Kidney capillary endothelial cell (primary cell): ENCODE measurements at regions not wholly inside any gene's neighbourhood (a gene's known extent, or its start where the extent isn't known, plus 50 kb on each side); places are given as distances from the start of the nearest gene placed in this dataset.

Experiments used
- DNase-seq: peaks from one replicate; pipeline ENCODE4 v3.0.0-alpha.2; 2018; ENCODE audit warnings: low spot score

DNA sequence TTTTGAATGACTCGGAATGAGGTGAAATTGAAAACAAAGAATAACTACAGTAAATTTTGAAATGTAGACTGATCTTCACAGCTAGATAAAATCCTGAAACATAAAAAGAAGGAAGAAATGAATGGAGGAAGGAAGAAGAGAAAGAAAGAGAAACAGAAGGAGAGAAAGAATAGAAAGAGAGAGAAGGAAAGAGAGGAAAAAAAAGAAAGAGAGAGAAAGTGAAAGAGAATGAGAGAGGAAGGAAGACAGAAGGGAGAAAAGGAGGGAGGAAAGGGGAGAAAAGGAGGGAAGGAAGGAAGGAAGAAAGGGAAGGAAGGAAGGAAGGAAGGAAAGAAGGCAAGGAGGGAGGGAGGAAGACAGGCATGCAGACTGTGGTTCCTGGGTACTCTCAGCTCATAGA is 982.6 kb downstream of the BCL11A start:
- DNase-seq, result no peak

DNA sequence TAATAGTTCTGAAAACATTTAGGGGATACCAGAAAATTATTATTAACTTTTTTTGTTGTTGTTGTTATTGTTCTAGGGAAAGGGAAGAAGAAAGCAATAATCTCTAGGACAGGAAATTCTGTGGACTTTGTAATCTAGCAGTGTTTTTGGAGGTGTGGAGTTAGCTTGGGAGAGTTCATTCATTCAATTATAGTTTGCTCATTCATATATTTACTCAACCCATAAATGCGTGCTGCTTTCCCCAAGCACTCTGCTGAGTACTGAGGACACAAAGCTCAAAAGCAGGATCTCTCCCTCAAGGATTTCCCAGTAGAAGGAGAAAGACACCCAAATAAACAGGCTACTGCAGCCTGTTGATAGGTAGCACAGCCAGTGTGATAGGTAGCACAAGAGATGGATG is 984.3 kb downstream of the BCL11A start:
- DNase-seq, result no peak

DNA sequence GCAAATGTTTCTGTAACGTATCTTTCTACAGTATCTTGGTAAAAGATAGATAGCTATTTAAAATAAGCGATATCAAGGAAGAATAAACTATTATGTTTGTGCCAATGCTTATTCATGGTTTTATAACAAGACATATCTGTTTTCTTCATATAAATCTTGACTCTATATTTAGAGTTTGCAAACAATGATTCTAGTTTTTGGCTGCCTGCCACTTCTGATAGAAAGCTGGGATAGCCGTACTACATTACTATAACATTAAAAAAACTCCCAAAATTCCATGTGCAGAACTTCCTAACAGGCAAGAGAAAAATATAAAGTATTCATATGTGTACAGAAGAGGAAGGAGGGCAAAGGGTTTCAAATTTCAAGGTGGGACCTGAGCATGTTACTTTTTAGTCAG is 985.0 kb downstream of the BCL11A start:
- DNase-seq, result no peak

DNA sequence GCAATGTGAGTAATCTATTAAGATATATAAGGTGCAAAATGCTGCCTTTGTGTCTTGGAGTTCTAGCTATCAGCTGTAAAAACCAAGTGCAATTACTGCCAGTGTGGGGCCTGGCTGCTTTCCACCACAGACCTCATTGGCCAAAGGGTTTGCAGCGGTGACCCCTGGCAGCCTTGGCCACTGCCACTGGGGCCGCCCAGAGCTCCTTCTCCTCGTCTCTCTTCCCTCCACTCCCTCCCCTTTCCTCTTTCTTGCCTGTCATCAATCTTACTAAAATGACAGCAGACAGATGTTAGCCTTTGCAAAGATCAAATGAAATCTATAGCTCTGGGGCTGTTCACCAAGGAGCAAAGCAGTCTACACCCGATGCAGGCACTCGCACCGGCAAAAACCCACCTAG is 986.3 kb downstream of the BCL11A start:
- DNase-seq, result no peak

DNA sequence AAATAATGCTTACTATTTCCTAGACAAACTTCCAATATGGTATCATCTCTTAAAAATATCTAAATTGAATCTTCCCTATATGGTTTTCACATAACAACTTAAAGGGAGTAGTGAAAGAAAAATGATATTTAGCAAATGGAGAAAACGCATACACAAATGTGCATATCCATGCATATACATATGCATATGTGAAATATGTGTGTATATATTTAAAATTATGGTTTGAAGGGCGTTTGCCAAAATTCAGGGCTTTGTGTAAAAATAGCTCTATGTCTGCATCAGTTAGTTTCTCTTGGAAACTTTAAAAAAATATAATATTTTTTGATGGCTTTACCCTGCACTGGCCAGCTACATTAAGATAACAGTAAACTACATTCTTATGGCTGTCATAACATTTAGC is 986.7 kb downstream of the BCL11A start:
- no peak for DNase-seq

DNA sequence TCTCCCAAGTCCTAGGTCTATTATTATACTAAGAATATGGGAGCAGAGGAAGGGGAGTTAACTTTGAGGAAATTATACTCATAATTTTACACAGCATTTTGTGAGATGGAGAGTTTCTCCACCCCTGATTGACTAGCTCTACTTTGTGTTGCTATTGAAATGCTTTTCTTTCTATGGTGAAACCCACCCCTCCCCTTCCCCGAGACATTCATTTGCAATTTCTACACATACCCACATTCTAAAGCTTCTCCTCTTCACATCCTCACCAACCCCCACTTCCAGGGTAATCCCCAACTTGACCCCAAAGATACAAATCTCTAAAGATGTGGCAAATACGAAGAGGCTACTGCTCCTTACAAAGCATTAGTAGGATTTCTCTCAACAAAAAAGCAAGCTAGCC is 992.2 kb downstream of the BCL11A start:
- no peak for DNase-seq

DNA sequence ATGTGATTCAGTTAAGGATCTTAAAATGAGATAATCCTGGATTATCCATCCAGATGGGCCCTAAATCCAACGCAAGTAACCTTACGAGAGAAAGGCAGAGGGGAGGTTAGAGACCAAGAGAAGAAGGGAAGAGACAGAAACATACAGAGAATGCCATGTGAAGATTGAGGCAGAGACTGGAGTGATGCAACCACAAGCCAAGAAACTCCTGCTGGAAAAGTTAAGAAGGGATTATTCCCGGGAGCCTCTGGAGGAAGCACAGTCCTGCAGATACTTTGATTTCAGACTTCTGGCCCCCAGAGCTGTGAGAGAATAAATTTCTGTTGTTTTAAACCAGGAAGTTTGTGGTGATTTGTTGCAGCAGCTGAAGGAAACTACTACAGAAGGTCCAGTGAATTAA is 992.7 kb downstream of the BCL11A start:
- no peak for DNase-seq

DNA sequence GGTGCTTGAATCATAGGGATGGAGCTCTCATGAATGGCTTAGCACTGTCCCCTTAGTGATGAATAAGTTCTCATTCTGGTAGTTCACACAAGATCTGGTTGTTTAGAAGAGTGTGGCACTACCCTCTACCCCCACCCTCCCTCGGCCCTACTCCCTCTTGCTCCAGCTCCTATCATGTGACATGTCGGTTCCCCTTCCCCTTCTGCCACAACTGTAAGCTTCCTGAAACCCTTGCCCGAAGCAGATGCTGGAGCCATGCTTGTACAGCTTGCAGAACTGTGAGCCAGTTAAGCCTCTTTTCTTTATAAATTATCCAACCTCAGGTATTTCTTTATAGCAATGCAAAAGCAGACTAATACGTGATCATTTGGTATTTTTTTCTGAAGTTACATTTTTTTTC is 1012.6 kb downstream of the BCL11A start:
- no peak for DNase-seq

DNA sequence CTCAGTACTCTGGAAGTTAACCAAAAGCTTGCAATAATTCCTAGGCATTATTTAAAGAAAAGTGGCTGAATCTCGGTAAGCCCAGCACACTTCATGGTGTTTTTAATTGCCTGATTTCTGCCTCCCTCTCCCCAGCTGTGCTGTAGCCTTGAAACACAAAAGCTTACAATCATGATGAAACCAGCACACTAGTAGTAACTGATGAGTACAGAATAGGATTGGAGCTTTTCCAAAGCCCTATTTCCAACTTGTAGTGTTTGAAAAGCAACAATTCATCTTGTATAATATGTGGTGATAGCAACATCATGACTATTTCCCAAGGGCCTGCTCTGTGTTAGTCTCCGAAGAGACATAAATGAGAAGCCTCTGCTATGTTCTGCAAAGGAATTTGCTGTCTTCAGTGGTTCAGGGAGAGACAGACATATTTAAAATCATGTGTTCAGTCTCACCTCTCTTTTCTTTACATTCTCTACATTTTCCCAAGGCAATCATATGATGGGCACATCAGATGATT is 1015.0 kb downstream of the BCL11A start:
- no peak for DNase-seq

DNA sequence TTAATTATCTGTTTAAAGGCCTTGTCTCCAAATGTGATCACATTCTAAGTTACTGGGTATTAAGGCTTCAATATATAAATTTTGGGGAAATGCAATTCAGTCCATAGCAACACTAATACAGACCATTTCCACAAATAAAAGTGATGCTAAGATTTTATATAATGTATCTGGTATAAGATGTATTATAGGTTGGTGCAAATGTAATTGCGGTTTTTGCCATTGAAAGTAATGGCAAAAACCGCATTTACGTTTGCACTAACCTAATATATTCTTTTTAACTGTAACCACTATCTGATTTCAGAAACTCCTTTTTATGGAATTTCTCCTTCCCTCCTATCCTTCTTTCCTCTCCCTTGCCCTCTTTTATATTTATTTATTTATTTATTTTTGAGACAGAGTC is 1020.6 kb downstream of the BCL11A start:
- DNase-seq, result no peak

DNA sequence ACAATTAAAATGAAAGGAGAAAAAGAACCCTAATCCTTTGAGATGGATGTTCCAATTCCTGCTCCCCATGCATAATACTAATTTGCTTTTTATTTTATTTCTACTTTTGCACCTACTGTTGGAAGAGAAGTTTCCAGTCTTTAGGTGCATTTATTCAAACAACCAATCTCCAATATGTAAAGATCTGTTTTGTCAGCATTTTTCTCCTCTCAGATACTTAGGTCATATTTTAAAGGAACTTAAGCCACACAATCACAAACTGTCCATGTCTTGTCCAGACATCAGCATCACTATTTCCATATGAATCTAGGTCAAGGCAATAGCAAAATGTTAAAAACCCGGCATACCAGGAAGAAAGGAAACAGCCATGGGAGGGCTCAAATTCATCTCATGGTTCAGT is 1023.2 kb downstream of the BCL11A start:
- DNase-seq, result no peak

DNA sequence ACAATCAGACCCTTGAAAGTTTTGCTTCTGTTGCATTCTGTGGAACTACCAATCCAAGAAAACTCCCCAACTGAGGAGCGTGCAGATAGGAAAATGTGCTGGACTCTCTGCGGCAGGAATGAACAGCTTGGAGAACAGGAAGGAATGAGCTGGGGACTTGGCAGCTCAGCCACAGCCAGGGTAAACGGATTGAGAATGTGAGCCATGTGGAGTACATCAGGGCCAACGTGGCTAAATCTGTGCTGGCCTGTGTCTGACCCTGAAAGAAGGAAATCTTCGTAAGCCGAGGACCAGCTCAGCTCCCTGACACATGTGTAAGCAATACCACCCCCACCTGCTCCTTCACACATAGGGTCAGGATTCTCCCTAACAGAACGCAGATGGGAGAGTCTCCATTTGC is 1023.7 kb downstream of the BCL11A start:
- DNase-seq, result no peak

DNA sequence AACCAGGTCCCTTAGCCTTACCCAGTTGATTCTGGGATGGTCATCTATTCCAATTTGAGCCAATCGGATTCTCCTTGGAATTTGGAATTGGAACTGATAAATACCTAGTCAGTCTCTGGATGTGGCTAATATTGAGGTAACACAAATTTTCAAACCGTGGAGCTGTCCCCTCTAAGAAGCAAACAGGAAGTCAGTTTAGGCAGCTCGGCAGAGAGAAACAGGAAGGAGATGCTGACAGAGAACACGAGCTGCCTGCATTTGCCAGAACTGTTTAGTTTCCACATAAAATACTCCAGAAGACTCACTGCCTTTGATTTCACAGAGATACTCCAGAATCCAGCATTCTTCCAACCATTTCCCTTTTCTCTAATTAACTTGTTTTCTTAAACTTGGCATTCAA is 1024.9 kb downstream of the BCL11A start:
- DNase-seq, result no peak

DNA sequence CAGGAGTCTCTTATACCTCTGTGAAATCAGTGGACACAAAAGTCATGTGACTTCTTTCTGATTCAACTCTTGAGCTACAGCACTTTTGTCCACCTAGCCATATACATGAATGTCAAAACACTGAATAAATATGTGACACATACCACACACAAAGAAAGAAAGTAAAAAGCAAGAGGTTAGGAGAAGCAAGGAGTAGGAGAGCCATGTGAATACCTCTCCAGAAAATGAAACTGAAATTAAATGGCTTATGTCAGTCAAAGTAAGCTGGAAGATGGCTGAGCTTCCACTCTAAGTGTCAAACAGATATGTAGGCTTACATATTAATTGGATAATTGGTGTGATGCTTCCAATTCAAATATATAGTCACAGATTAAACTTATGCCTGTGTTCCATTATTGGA is 1050.5 kb downstream of the BCL11A start:
- no peak for DNase-seq

DNA sequence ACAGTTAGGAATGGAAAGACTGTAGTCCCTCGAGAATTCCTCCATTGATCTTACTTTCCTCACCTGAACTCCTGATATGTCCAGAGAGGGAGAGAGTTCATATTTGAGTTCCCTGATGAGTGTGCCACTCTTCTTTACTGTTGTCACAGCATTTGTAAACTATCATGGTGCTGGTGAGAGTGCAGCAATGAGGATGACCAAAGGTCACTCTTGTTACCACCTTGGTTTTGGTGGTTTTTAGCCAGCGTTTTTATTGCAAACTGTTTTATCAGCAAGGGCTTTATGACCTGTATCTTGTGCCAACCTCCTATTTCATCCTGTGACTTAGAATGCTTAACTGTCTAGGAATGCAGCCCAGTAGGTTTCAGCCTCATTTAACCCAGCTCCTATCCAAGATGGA is 1062.5 kb downstream of the BCL11A start:
- DNase-seq, result no peak

DNA sequence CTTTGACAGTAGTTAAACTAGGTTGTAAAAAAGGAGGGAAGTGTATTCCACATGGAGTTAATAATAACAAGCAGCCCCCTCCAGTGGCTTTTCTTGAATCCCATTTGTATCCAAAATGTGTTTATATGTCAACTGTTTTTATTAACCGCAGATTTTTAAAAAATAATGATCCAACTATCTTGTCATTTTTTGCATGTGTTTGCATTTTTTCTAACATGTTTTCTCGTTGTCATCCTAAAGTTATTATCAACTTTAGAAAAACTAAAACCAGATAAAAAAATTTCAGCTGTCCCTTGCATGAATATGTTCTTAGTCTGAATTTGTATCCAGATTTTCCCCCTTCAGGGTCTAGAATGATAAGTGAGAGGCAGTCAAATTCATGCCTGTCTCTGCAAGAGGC is 1063.3 kb downstream of the BCL11A start:
- no peak for DNase-seq

DNA sequence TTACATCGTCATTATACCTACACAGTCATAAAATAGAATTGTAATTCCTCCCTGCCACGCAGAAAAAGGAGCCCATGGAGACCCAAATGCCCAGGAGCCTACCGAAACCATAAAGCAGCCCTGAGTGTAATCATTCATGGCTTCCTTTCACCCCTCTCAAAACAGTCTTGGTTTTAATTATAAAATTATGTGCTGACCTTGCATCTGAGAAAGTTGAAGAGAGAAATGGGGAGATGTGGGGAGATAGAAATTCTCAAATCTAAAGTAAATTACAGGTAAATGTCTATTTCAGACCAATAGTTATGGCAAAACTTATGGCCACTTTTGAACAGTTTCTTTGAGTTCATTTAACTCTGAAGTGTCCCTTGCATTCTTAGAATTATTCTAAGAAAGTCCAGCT is 1068.8 kb downstream of the BCL11A start:
- DNase-seq, result no peak

DNA sequence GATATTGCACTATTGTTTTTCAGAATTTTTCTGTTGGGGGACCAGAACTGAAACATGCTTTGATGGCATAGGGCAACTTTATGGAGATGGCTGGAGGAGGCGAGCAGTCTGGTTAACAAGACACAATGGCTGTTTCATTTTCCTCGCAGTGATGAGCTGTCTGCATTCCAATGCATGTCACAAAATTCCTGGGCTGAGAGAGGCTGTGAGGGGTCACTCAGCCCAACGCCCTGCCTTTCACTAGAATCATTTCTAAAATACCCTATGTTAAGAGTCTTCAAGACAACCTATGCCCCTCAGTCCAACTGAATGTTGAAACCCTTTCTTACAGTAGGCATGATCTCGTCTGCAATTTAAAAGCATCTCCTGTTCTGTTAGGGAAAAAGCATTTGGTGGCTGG is 1090.0 kb downstream of the BCL11A start:
- no peak for DNase-seq

DNA sequence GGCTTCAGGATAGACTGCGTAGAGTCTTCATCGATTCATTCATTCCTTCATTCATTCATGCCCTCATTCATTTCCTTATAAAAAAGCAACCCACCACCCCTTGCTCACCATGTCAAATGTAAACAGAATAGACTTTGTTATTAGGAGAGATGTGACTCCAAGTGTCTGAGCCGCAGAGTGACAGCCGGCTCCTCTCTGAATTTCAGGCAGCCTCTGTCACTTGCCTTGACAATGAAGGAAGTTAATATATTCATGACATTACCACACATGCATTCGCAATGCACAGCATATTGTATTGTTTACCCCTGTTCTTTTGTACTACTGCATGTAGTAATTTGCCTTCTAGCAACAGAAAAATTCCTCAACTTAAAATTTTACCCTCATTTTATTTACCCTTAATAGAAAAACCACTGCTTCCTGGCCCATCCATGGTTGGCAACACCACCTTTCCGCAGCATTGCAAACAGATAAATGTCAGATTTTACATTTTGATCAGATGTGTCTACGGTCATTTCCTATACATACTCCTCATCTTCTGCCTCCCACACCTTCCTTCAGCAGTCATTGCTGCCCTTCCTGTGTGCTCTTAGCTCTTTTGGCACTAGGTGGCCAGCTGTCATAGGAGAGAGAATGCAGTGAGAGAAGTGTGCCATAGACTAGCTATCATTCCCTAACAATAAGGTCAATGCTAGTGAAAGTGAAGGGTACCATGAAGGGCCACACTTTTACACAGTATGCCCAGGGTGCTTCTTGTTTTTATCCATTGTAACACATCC is 1090.8 kb downstream of the BCL11A start:
- DNase-seq, result no peak

DNA sequence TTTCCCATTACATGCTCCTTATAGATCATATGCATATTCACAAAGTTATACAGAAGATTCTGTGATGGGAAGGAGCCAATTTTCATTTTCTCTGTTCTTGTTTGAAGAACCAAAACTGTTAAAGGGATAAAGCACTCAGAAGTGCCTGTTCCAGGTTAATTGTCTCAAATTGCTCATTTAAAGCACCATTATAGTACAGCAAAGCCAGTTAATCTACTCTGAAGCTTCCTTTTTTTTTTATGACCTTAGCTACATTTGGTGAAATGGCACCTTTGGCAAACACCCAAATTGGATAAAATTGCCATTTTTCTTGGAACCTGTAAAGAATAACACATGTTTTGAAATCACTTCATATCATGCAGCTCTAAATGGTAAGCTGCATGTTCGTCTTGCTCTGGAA is 1092.3 kb downstream of the BCL11A start:
- DNase-seq, result no peak

DNA sequence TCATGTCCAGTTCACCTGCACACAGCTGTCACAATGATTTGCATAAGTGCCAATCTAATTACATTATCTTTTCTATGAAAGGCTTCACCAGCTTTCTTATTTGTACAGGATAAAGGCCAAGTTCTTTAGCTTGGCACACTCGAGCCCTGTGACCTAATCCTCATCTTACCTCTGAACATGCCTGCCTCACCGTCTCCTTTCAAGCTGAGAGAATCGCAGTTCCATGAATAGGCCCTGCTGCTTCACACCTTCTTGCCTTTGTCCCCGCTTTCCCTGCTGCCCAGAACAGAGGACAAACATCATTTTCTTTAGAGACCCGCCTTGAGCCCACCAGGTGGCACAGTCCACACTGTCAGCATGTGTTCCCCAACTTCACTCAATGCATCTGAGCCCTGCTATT is 1094.7 kb downstream of the BCL11A start:
- no peak for DNase-seq

DNA sequence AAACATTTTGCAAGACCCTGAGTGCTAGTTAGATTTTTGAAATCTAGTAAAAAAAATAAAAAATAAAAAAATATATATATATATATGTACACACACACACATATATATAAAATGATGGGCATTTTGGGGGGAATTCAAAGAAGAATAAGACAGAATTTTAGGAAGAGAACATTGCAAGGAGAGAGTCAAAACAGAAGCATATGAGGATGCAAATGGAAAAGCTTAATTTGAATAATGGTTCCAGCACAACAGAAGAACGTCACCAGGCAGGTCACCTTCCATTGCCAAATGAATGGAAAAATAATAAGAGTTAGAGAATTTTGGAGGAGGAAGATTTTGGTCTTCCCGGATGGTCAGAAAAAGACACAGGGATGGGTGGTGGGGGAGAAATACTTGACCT is 1097.2 kb downstream of the BCL11A start:
- DNase-seq, result no peak

DNA sequence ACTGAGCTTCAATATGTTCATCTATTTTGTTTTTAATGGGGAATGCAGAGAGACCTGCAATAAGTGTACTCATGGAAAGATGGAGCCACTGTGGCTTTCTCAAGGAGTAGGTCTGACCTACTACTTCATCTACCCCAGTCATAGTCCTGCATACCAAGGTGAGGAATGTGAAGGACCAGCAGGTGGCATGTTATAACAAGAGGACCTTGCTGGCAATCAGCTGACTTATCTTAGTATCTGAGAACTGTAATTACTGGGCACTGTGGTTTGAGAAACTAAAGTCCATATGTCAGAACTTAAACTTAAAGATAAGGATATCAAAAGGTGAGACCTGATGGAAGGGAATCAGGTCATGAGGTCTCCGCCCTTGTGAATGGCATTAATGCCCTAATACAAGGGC is 1104.2 kb downstream of the BCL11A start:
- DNase-seq, result no peak

DNA sequence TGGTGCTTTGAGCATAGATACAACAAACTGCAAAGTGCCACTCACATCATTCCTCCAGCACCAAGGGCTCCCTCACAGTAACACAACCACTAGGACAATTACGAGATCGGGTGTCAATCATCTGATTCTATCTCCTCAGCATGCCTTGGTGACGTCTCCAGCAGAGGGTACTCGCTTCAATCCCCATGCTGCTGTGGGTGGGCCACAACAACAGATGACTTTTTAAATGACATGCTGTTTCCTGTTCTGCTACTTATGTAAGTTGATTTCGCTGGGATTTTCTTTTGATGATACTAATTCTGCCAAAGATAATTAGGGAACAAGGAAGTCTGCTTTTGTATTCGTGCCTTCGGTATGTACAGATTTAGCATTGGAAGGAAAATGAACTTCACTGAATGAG is 1113.0 kb downstream of the BCL11A start:
- DNase-seq, result no peak
